Omental fat pad (tissue), 3 donors: ENCODE measurements at regions not wholly inside any gene's neighbourhood (a gene's known extent, or its start where the extent isn't known, plus 50 kb on each side); places are given as distances from the start of the nearest gene placed in this dataset.
"Not testable (repeated sequence)": the region's sequence is repeated elsewhere in the genome, so short reads cannot be mapped to it uniquely, and the experiment has no call there.

ENCODE experiments used
- ATAC-seq: fragments of 150-250 bp; one replicate; pipeline ENCODE4 v1.9.1; 2016; ENCODE audit warnings: mild to moderate bottlenecking, moderate library complexity; ENCODE audit not compliant: low FRiP score
- DNase-seq: peaks from one replicate; pipeline ENCODE4 v3.0.0-alpha.2; 2019; ENCODE audit warnings: low spot score
- TF ChIP-seq, protein P1 (sequence below), 3 donors: fragments of 450-650 bp; IDR thresholded peaks; one replicate each; pipeline ENCODE4 v1.5.1; 2016 to 2017; ENCODE audit warnings: antibody characterized with exemption in 3 of 3, mild to moderate bottlenecking in 3 of 3, moderate library complexity in 2 of 3

DNA sequence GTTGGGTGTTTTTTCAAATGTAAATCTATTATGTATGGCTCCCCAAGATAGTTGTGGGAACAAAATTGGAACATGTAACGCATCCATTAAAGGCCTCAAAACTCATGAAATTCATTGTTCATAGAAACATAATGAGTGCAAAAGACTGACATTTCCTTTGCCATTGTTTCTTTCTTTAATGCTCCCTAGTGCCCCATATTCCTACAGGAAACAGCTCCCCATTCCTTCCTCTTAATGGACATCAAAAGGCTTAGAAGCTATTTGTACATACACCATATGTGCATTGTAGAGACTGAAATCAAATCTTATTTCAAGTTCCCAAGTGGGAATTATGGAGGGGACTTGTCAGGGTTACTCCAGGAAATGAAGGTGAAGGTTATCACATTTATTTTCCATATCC lies 139.1 kb downstream of the AHR start:
- TF ChIP-seq, protein P1, sequence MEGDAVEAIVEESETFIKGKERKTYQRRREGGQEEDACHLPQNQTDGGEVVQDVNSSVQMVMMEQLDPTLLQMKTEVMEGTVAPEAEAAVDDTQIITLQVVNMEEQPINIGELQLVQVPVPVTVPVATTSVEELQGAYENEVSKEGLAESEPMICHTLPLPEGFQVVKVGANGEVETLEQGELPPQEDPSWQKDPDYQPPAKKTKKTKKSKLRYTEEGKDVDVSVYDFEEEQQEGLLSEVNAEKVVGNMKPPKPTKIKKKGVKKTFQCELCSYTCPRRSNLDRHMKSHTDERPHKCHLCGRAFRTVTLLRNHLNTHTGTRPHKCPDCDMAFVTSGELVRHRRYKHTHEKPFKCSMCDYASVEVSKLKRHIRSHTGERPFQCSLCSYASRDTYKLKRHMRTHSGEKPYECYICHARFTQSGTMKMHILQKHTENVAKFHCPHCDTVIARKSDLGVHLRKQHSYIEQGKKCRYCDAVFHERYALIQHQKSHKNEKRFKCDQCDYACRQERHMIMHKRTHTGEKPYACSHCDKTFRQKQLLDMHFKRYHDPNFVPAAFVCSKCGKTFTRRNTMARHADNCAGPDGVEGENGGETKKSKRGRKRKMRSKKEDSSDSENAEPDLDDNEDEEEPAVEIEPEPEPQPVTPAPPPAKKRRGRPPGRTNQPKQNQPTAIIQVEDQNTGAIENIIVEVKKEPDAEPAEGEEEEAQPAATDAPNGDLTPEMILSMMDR (IDR thresholded peaks at IDR 0.05) = no peak
- DNase-seq (no peak), ATAC-seq (no peak)

- DNase-seq, ATAC-seq: not testable (repeated sequence)
These were observed 141.8 kb downstream of the AHR start for GRCh38 chr7:17440025-17440784.

GRCh38 chr7:17440831-17441230 lies 142.4 kb downstream of the AHR start:
- DNase-seq = no peak
- ATAC-seq = no peak
- TF ChIP-seq, protein P1 (IDR thresholded peaks at IDR 0.05) = no peak

DNA sequence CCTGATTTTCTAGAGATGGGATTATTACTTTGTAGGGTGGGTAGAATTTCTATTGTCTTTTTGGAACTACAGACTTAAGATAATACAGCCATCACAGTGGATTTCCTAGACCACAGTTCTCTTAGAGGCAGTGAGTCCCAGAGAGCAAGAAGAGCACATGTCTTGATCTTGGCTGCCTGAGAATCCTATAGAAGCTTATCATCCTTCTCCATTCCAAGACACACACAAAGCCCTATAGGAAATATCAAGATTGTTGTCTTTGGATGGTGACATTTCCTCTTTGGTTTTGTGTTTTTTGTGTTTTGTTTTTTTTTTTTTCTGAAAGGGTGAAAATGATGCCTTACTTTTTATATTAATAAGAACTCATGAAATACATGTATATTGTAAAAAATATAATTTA lies 143.1 kb downstream of the AHR start:
- ATAC-seq (no peak), DNase-seq (no peak)
- TF ChIP-seq, protein P1 (IDR thresholded peaks at IDR 0.05) = no peak

GRCh38 chr7:17444151-17444550 lies 145.7 kb downstream of the AHR start:
- TF ChIP-seq, protein P1 (IDR thresholded peaks at IDR 0.05) = no peak
- DNase-seq (no peak), ATAC-seq (no peak)

DNA sequence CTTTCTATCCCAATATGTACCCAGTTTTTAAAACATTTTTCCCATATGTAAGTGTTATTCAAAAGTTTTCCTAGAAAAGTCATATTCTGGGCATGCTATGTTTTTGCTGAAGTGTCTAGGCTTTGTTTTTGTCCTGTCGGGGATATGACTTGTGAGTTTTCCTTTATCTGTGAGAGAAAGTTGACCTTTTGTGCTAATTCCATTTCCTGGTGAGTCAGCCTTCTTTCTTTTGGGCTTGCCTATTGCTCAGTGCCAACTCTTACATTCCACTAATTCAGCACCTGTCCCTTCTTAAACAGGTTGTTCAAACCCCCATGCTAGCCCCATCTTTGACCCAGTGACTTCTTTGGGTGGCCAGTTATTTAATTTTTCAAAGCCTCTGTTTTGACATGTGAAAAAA lies 146.2 kb downstream of the AHR start:
- TF ChIP-seq, protein P1 (IDR thresholded peaks at IDR 0.05) = no peak
- DNase-seq (no peak), ATAC-seq (peak; percentile 84)

GRCh38 chr7:17446340-17446739 lies 147.9 kb downstream of the AHR start:
- DNase-seq = no peak
- TF ChIP-seq, protein P1 (IDR thresholded peaks at IDR 0.05) = no peak
- ATAC-seq = no peak
